ENCODE measurements at regions not wholly inside any gene's neighbourhood (a gene's known extent, or its start where the extent isn't known, plus 50 kb on each side); places are given as distances from the start of the nearest gene placed in this dataset.

- H3K4me1 ChIP-seq (ENCODE audit: insufficient read depth, low read length, poor library complexity, severe bottlenecking) = no peaks in the 10 kb centered on the region
- H3K4me3 ChIP-seq (ENCODE audit: low read depth, low read length, poor library complexity, severe bottlenecking) = no peak overlapping the region
- TF ChIP-seq EZH2 (IDR thresholded peaks at IDR 0.05; ENCODE audit: borderline replicate concordance, low read depth, low read length, poor library complexity, severe bottlenecking) (no peak), CTCF (conservative IDR thresholded peaks at IDR 0.05; ENCODE audit: low read depth, low read length) (no peak)
- no peak for DNase-seq (ENCODE audit: low spot score)
- no peaks in the 10 kb centered on the region for H3K36me3 ChIP-seq (ENCODE audit: insufficient read depth, low read length, poor library complexity, severe bottlenecking)
- H3K27me3 ChIP-seq (replicated peaks; ENCODE audit: insufficient read depth, low read depth, low read length, poor library complexity) = no peaks in the 10 kb centered on the region
- no peak overlapping the region for H3K27ac ChIP-seq (ENCODE audit: low read depth, low read length, poor library complexity, severe bottlenecking)
- no peaks in the 10 kb centered on the region for H3K9me3 ChIP-seq (ENCODE audit: low read depth, low read length, poor library complexity, severe bottlenecking)
- no TSS peak for BruUV-seq (replicated peaks)
- ChIA-PET CTCF (no interaction called here), POLR2A (ENCODE audit: low non-redundant PET) (no interaction called here)
- intact Hi-C loops (cut with micrococcal nuclease; ENCODE audit: unreplicated experiment) = no loop called here
Observed at GRCh38 chr4:32876546-32876945, 2156.4 kb downstream of the PCDH7 start.

- intact Hi-C loops (cut with micrococcal nuclease; ENCODE audit: unreplicated experiment) = no loop called here
- BruUV-seq (replicated peaks) = no TSS peak
- CTCF ChIA-PET = no interaction called here
- no peaks in the 10 kb centered on the region for H3K36me3 ChIP-seq (ENCODE audit: insufficient read depth, low read length, poor library complexity, severe bottlenecking)
- H3K27me3 ChIP-seq (replicated peaks; ENCODE audit: insufficient read depth, low read depth, low read length, poor library complexity) = no peaks in the 10 kb centered on the region
- H3K4me3 ChIP-seq (ENCODE audit: low read depth, low read length, poor library complexity, severe bottlenecking) = no peak overlapping the region
- H3K27ac ChIP-seq (ENCODE audit: low read depth, low read length, poor library complexity, severe bottlenecking) = no peak overlapping the region
- no peak for DNase-seq (ENCODE audit: low spot score)
- TF ChIP-seq EZH2 (IDR thresholded peaks at IDR 0.05; ENCODE audit: borderline replicate concordance, low read depth, low read length, poor library complexity, severe bottlenecking) (no peak), CTCF (conservative IDR thresholded peaks at IDR 0.05; ENCODE audit: low read depth, low read length) (no peak)
- no peaks in the 10 kb centered on the region for H3K4me1 ChIP-seq (ENCODE audit: insufficient read depth, low read length, poor library complexity, severe bottlenecking)
- H3K9me3 ChIP-seq (ENCODE audit: low read depth, low read length, poor library complexity, severe bottlenecking) = no peaks in the 10 kb centered on the region
- POLR2A ChIA-PET (ENCODE audit: low non-redundant PET) = no interaction called here
Observed at GRCh38 chr4:32879913-32880312, 2159.7 kb downstream of the PCDH7 start.

GRCh38 chr4:32884198-32884597 is 2164.0 kb downstream of the PCDH7 start:
- intact Hi-C loops (cut with micrococcal nuclease; ENCODE audit: unreplicated experiment) = no loop called here

More at GRCh38 chr4:32884198-32884597, 2164.0 kb downstream of the PCDH7 start:
- no TSS peak for BruUV-seq (replicated peaks)
- no peak for DNase-seq (ENCODE audit: low spot score)
- no peak for TF ChIP-seq EZH2 (IDR thresholded peaks at IDR 0.05; ENCODE audit: borderline replicate concordance, low read depth, low read length, poor library complexity, severe bottlenecking)
- TF ChIP-seq CTCF (conservative IDR thresholded peaks at IDR 0.05; ENCODE audit: low read depth, low read length) = no peak
- Histone ChIP-seq H3K4me1 (ENCODE audit: insufficient read depth, low read length, poor library complexity, severe bottlenecking) (no peaks in the 10 kb centered on the region), H3K27me3 (replicated peaks; ENCODE audit: insufficient read depth, low read depth, low read length, poor library complexity) (no peaks in the 10 kb centered on the region), H3K9me3 (ENCODE audit: low read depth, low read length, poor library complexity, severe bottlenecking) (no peaks in the 10 kb centered on the region), H3K36me3 (ENCODE audit: insufficient read depth, low read length, poor library complexity, severe bottlenecking) (no peaks in the 10 kb centered on the region), H3K4me3 (ENCODE audit: low read depth, low read length, poor library complexity, severe bottlenecking) (no peak overlapping the region), H3K27ac (ENCODE audit: low read depth, low read length, poor library complexity, severe bottlenecking) (no peak overlapping the region)
- POLR2A ChIA-PET (ENCODE audit: low non-redundant PET) = no interaction called here
- CTCF ChIA-PET = no interaction called here
